HG02943 (cell line): ENCODE measurements at regions not wholly inside any gene's neighbourhood (a gene's known extent, or its start where the extent isn't known, plus 50 kb on each side); places are given as distances from the start of the nearest gene placed in this dataset.

Experiments used
- ATAC-seq: cut with Tn5 transposase; IDR thresholded peaks from one replicate; pipeline ENCODE4 v1.9.1; 2021; ENCODE audit warnings: mild to moderate bottlenecking, low read depth, moderate library complexity; ENCODE audit not compliant: unreplicated experiment

- no peak for ATAC-seq
Observed at GRCh38 chr3:104735691-104736090, 631.0 kb upstream of the ALCAM start.

- no peak for ATAC-seq
Observed at GRCh38 chr3:104738271-104738670, 628.4 kb upstream of the ALCAM start.

GRCh38 chr3:104740874-104741379, 625.8 kb upstream of the ALCAM start:
- ATAC-seq, result no peak

- ATAC-seq, result no peak
Observed at GRCh38 chr3:104742044-104742443, 624.7 kb upstream of the ALCAM start.

- ATAC-seq, result no peak
Observed at GRCh38 chr3:104745313-104745712, 621.4 kb upstream of the ALCAM start.

GRCh38 chr3:104746056-104746455, 620.7 kb upstream of the ALCAM start:
- no peak for ATAC-seq

- no peak for ATAC-seq
Observed at GRCh38 chr3:104750581-104750980, 616.1 kb upstream of the ALCAM start.

- ATAC-seq, result no peak
Observed at GRCh38 chr3:104755791-104756190, 610.9 kb upstream of the ALCAM start.

- no peak for ATAC-seq
Observed at GRCh38 chr3:104763007-104763406, 603.7 kb upstream of the ALCAM start.

- ATAC-seq, result no peak
Observed at GRCh38 chr3:104764496-104764895, 602.2 kb upstream of the ALCAM start.

GRCh38 chr3:104768886-104769285, 597.8 kb upstream of the ALCAM start:
- no peak for ATAC-seq

- ATAC-seq, result no peak
Observed at GRCh38 chr3:104779324-104779723, 587.4 kb upstream of the ALCAM start.

GRCh38 chr3:104781112-104781511, 585.6 kb upstream of the ALCAM start:
- ATAC-seq, result no peak

- no peak for ATAC-seq
Observed at GRCh38 chr3:104785947-104786346, 580.8 kb upstream of the ALCAM start.

GRCh38 chr3:104787306-104787705, 579.4 kb upstream of the ALCAM start:
- no peak for ATAC-seq

- ATAC-seq, result no peak
Observed at GRCh38 chr3:104788807-104789206, 577.9 kb upstream of the ALCAM start.

GRCh38 chr3:104791331-104791730, 575.4 kb upstream of the ALCAM start:
- no peak for ATAC-seq

- no peak for ATAC-seq
Observed at GRCh38 chr3:104796556-104796955, 570.2 kb upstream of the ALCAM start.

- ATAC-seq, result no peak
Observed at GRCh38 chr3:104805042-104805441, 561.7 kb upstream of the ALCAM start.

GRCh38 chr3:104805508-104805907, 561.2 kb upstream of the ALCAM start:
- ATAC-seq, result no peak

- ATAC-seq, result no peak
Observed at GRCh38 chr3:104810896-104811295, 555.8 kb upstream of the ALCAM start.

- no peak for ATAC-seq
Observed at GRCh38 chr3:104816008-104816407, 550.7 kb upstream of the ALCAM start.

- no peak for ATAC-seq
Observed at GRCh38 chr3:104816716-104817115, 550.0 kb upstream of the ALCAM start.
